ENCODE measurements at regions not wholly inside any gene's neighbourhood (a gene's known extent, or its start where the extent isn't known, plus 50 kb on each side); places are given as distances from the start of the nearest gene placed in this dataset.

- TF ChIP-seq CTCF (conservative IDR thresholded peaks at IDR 0.05; ENCODE audit: low read depth, low read length): no peak
- H3K4me3 ChIP-seq (ENCODE audit: low read depth, low read length): no peak overlapping the region
- DNase-seq (ENCODE audit: low read depth): no peak
Measured at GRCh38 chr4:71864380-71864779, 80.5 kb upstream of the GC start.

GRCh38 chr4:71866212-71866885, 82.5 kb upstream of the GC start:
- TF ChIP-seq CTCF (conservative IDR thresholded peaks at IDR 0.05; ENCODE audit: low read depth, low read length): no peak
- H3K4me3 ChIP-seq (ENCODE audit: low read depth, low read length): no peak overlapping the region
- DNase-seq (ENCODE audit: low read depth): no peak

- H3K4me3 ChIP-seq (ENCODE audit: low read depth, low read length): no peak overlapping the region
- TF ChIP-seq CTCF (conservative IDR thresholded peaks at IDR 0.05; ENCODE audit: low read depth, low read length): no peak
- DNase-seq (ENCODE audit: low read depth): peak; percentile 1
Measured at GRCh38 chr4:71867598-71867997, 83.7 kb upstream of the GC start.

- no peak for TF ChIP-seq CTCF (conservative IDR thresholded peaks at IDR 0.05; ENCODE audit: low read depth, low read length)
- no peak overlapping the region for H3K4me3 ChIP-seq (ENCODE audit: low read depth, low read length)
- no peak for DNase-seq (ENCODE audit: low read depth)
Measured at GRCh38 chr4:71870456-71870855, 86.6 kb upstream of the GC start.

- no peak for TF ChIP-seq CTCF (conservative IDR thresholded peaks at IDR 0.05; ENCODE audit: low read depth, low read length)
- DNase-seq (ENCODE audit: low read depth): no peak
- no peak overlapping the region for H3K4me3 ChIP-seq (ENCODE audit: low read depth, low read length)
Measured at GRCh38 chr4:71872221-71872620, 88.3 kb upstream of the GC start.

GRCh38 chr4:71872767-71873415, 89.0 kb upstream of the GC start:
- DNase-seq (ENCODE audit: low read depth): no peak
- TF ChIP-seq CTCF (conservative IDR thresholded peaks at IDR 0.05; ENCODE audit: low read depth, low read length): no peak
- no peak overlapping the region for H3K4me3 ChIP-seq (ENCODE audit: low read depth, low read length)

- DNase-seq (ENCODE audit: low read depth): no peak
- no peak overlapping the region for H3K4me3 ChIP-seq (ENCODE audit: low read depth, low read length)
- TF ChIP-seq CTCF (conservative IDR thresholded peaks at IDR 0.05; ENCODE audit: low read depth, low read length): no peak
Measured at GRCh38 chr4:71878376-71878775, 94.5 kb upstream of the GC start.

Data from choroid plexus epithelial cell (primary cell).